SH-SY5Y (cell line): ENCODE measurements at regions not wholly inside any gene's neighbourhood (a gene's known extent, or its start where the extent isn't known, plus 50 kb on each side); places are given as distances from the start of the nearest gene placed in this dataset.

Experiments used
- GATA2 ChIP-seq: IDR thresholded peaks from 2 replicates; pipeline ENCODE4 v1.6.1; 2011; ENCODE audit warnings: mild to moderate bottlenecking, low read depth, low read length
- GATA3 ChIP-seq: IDR thresholded peaks from 2 replicates; pipeline ENCODE4 v1.6.1; 2011; ENCODE audit warnings: low read depth, mild to moderate bottlenecking, low read length, moderate library complexity

DNA sequence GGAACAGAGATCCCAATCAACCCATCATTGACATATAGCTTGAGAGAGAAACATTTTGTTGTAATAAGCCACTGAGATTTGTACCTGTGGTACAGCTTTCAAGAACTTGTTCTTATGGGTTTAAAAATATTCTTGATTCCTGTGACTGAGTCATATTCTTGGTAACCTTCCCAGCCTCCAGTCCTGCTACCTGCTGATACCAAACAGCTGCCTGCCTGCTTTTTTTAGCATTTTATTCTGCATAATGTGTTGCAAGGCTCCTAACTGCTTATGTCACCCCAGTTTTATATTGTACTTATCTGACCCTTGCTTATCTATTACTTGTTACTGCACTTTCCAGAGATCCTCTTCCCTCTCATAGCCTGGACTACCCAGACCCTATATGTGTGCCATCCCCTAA lies 349.3 kb upstream of the SOX2 start:
- TF ChIP-seq GATA3: 0 out of 2 replicates have a peak, but pooled peaks have one; percentile 15
- peak; percentile 11; the same call in 1 of the 2 replicates for TF ChIP-seq GATA2
